HG03175 (cell line): ENCODE measurements at regions not wholly inside any gene's neighbourhood (a gene's known extent, or its start where the extent isn't known, plus 50 kb on each side); places are given as distances from the start of the nearest gene placed in this dataset.
"Not testable (repeated sequence)": the region's sequence is repeated elsewhere in the genome, so short reads cannot be mapped to it uniquely, and the experiment has no call there.

Experiments
- ATAC-seq: cut with Tn5 transposase; IDR thresholded peaks from one replicate; pipeline ENCODE4 v1.9.1; 2021; ENCODE audit warnings: mild to moderate bottlenecking, moderate library complexity; ENCODE audit not compliant: unreplicated experiment

DNA sequence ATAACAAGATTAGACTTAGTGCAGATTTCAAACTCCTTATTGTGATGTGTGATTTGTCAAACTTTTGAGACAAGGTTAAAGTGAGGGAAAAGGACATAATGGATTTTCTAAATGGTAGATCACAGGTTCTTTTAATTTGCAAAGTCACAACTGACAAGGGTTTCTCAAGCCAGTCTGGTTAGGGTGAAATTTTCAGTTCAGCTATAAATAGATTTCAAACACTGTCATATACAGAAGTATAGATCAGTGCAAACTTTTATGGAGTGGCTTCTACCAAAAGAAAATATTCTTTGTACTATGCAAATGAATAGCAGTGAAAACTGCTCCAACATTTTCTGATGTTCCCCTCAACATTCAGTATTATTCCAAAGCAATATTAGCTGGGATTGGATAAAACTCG is 337.1 kb upstream of the MAN1A1 start:
- ATAC-seq = no peak

- no peak for ATAC-seq
Measured at GRCh38 chr6:119686240-119686639, 336.7 kb upstream of the MAN1A1 start.

DNA sequence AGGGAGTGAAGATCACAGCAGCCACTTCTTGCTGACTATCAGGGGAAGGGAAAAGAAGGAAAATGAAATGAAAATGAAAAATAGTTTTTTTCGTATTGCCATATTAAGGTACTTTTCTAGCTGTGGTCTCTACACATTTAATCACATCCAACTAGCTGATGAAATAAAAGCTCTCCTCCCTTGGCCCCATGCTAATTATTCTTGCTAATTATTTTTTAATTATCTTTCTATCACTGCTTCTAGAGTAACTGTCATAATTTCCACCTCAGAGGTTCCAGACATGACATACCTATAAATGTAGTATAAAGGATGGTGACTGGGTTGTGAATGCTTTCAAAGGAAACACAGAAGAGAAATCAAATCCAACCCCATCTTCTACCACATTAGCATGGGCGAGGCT is 334.1 kb upstream of the MAN1A1 start:
- no peak for ATAC-seq

DNA sequence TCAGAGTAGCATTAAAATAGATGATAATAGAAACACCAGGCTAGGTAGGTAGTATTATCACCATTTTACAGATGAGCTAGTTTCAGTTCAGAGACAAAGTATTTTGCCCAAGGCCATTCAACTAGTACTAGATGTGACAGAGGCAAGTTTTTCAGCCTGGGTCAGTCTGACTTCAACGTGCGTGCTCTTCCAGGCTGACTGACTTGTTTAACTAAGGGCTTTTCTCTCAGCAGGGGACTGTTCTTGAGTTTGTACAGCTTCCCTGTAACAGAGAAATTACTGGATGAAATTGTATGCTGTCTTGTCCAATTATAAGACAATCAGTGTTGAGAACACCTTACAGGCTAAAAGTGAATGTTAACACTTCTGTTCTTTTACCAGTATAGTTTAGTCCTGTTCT is 333.5 kb upstream of the MAN1A1 start:
- no peak for ATAC-seq

DNA sequence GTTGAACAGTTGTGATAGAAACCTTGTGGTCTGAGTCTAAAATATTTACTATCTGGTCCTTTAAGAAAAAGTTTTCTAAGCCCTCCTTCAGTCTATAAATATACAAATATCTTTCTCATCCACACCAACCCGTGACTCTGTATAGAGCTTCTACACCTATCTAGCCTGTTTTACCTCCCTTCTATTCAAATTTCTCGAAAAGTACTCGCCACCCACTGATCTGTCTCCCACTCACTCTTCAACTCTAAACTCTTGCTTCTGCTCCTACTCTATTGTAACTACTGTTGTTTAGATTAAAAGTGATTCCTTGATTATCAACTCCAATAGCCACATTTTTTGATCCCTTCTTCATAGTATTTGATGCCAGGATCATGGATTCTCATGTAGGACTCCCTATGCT is 329.4 kb upstream of the MAN1A1 start:
- ATAC-seq = no peak

- ATAC-seq = no peak
Measured at GRCh38 chr6:119677384-119677783, 327.8 kb upstream of the MAN1A1 start.

- ATAC-seq = no peak
Measured at GRCh38 chr6:119676961-119677360, 327.4 kb upstream of the MAN1A1 start.

DNA sequence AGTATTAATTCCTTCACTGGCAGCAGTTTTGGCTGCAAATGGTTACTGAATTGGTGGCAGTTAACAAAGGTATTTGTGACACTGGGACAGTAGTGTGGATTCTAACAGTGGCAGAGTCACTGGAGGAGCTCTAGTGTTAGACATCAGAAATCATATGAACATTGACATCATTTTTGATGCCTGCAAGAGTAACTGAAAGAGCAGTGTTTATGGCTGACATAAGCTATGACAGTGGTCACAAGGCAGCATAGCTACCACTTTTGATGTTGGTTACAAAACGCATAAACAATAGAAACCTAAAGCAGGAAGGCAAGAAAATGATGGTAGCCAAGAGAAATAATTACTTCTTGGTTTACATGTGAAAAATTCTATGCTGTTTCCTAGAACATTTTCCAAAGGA is 326.7 kb upstream of the MAN1A1 start:
- ATAC-seq = no peak

- ATAC-seq = no peak
Measured at GRCh38 chr6:119673741-119674140, 324.2 kb upstream of the MAN1A1 start.

DNA sequence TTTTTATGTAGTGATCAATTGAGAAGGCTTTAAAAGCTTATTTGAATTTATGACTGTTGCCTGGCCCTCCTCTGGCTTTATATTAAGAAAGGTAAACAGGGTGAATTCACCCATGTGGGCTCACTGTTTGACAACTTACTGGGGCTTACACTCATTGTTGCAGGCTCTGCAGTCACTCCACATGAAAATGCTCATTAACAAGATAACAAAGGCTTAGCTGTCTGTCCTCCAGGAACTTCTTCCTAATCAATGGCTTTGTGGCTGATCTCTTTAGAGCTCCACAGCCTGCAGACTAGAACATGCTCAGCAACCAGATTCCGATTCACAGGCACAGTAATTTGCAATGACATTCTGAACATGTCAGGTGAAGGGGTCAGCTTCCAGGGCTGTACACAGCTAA is 323.2 kb upstream of the MAN1A1 start:
- ATAC-seq = no peak

DNA sequence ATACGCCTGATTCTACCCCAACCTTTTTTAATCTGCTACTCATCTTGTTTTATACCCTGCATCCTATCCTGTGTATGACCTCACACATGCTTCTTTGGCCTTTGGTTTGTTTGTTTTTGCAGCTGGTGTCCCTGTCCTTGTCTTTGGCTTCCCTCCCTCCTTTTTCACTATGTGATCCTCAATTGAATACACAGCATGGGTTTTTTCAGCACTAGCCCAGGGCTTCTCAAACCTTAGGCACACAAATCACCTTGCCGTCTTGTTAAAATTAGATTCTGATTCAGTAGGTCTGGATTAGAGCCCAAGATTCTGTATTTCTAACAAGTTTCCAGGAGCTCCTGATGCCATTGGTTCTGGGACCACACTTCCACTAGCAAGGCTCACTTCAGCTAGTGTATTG is 321.5 kb upstream of the MAN1A1 start:
- ATAC-seq = no peak

GRCh38 chr6:119669221-119669620 is 319.7 kb upstream of the MAN1A1 start:
- peak; percentile 59 for ATAC-seq

DNA sequence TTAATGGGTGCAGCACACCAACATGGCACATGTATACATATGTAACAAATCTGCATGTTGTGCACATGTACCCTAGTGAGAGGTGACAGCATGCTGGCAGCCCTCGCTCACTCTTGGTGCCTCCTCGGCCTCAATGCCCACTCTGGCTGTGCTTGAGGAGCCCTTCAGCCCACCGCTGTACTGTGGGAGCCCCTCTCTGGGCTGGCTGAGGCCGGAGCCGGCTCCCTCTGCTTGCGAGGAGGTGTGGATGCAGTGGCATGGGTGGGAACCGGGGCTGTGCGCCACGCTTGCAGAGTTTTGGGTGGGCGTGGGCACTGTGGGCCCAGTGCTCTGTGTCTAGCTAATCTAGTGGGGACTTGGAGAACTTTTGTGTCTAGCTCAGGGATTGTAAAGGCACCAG is 315.9 kb upstream of the MAN1A1 start:
- ATAC-seq = not testable (repeated sequence)

GRCh38 chr6:119661628-119662027 is 312.1 kb upstream of the MAN1A1 start:
- ATAC-seq = no peak

DNA sequence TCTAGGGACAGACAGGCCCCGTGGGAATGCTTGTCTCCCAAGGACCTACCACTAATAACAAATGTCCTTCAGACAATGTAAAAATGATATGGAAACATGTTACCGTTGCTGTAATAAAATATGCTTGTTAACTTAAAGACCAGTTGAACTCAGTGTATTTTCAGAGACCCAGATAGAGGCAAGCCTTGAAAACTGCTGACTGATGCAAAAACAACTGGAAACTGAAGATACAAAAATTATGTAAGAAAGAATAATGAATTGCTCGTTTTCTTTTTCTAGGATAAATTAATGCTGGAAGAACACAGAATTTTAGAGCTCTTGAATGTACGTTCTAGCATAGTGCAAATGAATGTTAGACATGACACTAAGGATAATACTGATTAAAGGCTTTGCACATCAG is 311.5 kb upstream of the MAN1A1 start:
- no peak for ATAC-seq

GRCh38 chr6:119658917-119659316 is 309.4 kb upstream of the MAN1A1 start:
- no peak for ATAC-seq

DNA sequence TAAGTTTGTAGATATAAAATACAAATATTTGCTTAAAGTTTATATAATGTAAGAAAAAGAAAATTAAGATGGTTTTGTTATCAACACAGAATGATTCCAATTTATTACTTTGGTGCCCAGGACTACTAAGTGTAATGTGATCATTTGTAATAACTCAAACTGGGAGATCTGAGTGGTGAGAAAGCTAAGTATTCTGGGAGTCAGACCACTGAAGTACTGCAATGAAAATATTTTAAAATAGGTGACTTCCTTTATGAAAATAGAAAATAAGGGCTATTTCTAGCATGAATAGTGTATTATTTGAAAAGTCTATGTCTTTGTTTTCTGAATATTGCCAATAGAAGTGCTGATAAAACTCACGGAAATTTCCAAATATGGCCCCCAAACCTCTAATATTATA is 305.6 kb upstream of the MAN1A1 start:
- ATAC-seq = no peak

GRCh38 chr6:119653329-119653728 is 303.8 kb upstream of the MAN1A1 start:
- ATAC-seq = no peak

GRCh38 chr6:119649531-119649930 is 300.0 kb upstream of the MAN1A1 start:
- no peak for ATAC-seq

DNA sequence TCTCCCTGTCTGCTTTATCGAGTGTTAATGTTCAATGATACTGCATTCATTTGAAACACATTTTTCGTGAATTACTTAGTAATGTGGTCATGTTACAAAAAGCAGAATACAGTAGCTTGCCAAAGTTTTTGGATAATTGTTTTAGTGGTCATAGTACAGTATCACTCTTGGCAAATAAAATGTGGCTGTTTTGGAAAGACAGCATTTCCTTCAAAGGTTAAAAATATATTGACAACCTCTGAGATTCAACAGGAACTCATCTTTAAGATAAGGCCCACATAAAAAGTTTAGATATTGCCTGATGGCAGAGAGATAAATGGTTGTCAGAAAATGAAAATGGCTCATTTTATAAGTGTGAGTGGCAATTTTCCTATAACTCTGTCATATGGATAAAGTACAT is 297.7 kb upstream of the MAN1A1 start:
- no peak for ATAC-seq

DNA sequence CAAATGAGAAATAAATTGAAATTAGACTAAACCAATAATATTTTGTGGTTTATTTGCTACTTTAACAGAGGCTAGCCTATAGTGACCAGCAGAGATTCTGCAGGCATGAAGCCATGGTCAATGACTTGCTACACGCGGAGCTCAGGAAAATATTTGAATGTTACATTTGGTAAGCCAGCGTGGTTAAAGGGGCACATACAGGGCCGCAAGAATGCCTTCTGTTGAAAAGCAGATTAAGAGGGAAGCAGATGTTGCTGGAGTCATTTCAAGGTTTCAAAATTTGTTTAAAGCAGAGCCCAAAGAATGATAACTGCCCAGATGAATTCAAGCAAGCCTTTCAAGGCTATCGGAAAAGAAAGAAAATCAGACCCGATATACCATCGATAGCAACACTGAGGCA is 294.3 kb upstream of the MAN1A1 start:
- no peak for ATAC-seq

- ATAC-seq = no peak
Measured at GRCh38 chr6:119637768-119638167, 288.2 kb upstream of the MAN1A1 start.

- no peak for ATAC-seq
Measured at GRCh38 chr6:119636060-119636459, 286.5 kb upstream of the MAN1A1 start.

DNA sequence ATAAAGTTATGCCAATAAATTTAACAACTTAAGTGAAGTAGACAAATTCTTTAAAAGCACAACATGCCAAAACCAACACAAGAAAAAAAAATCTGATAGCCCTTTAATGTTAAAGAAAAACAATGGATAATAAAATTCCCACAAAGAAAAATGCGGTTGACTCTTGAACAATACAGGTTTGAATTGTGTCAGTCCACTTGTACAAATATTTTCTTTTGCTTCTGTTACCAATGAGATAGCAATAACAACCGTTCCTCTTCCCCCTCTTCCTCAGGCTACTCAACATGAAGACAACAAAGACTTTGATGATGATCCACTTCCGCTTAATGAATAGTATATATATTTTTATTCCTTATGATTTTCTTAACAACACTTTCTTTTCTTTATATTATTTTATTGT is 283.9 kb upstream of the MAN1A1 start:
- no peak for ATAC-seq
